ENCODE measurements at regions not wholly inside any gene's neighbourhood (a gene's known extent, or its start where the extent isn't known, plus 50 kb on each side); places are given as distances from the start of the nearest gene placed in this dataset.

DNA sequence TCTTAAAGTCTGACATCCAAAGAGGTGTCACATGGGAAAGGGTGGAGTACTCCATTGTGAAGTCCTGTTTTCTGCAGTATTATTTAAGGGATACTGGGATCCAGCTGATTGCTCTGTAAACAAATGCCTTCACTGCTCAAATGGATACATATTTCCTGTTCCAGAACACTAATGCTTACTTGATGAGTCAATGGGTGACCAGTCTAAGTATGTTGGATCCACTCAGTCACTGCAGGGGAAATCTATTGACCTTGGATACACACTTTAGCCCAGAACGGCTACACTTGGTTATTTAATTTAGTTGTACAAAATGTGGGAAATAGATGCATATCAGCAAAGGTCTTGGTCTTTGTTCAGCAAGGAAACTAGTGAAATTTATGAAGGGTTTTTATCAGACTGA, 261.4 kb downstream of the MAP2K4 start:
- Histone ChIP-seq H3K4me3 (no peak overlapping the region), H3K4me1 (no peaks in the 10 kb centered on the region), H3K27me3 (no peaks in the 10 kb centered on the region), H3K36me3 (no peaks in the 10 kb centered on the region), H3K9me3 (no peaks in the 10 kb centered on the region), H3K27ac (no peak overlapping the region)
- intact Hi-C loops (cut with DNase I) = no loop called here
- TF ChIP-seq CTCF (IDR thresholded peaks at IDR 0.05) = no peak
- TF ChIP-seq POLR2A (IDR thresholded peaks at IDR 0.05) = no peak
- DNase-seq = no peak
- WGBS, 2 donors = 44 to 53% methylated on average over 1 of the region's 1 CpG

DNA sequence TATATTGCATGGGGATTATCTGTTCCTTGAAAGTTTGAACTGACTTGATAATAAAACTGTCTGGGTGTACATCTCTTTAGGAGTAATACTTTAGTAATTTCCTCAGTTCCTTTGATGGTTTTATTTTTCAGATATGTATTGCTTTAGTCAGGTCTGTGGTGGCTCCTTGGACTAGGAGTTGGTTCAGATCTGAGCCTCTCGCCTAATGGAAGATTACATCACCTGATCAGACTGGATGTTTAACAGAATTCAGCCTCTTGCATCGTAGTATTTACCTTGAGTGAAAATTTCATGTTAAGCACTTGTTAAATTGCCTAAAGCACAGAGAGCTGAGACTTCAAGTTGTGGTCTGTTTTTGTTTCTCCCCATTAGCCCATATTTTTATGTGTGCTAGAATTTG, 267.3 kb downstream of the MAP2K4 start:
- WGBS, 2 donors = 27 to 38% methylated on average over 2 of the region's 2 CpGs
- H3K4me3 ChIP-seq = no peak overlapping the region
- TF ChIP-seq CTCF (IDR thresholded peaks at IDR 0.05) (no peak), POLR2A (IDR thresholded peaks at IDR 0.05) (no peak)

DNA sequence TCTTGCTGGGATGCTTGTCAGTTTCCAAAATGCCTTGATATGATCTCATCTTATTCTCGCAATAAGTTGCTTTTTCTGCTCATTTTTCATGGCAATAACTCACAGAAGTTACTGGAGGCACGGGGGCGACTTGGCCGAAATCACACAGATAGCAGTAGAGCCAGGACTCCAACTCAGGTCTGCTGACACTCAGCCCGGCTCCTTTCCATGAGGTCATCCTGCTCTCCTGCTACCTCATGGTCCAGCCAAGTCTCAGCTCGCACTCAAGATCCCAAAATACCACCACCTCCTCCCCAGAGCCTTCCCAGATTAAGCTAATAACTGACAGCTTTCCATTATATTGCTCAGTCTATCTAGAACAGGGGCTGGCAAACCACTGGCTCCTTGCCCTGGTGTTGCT, 269.5 kb downstream of the MAP2K4 start:
- WGBS, 2 donors = 68 to 80% methylated on average over 6 of the region's 6 CpGs
- H3K36me3 ChIP-seq = no peaks in the 10 kb centered on the region
- no peaks in the 10 kb centered on the region for H3K4me1 ChIP-seq
- no peak for DNase-seq
- no peak overlapping the region for H3K27ac ChIP-seq
- TF ChIP-seq POLR2A (IDR thresholded peaks at IDR 0.05) = no peak
- no peak for TF ChIP-seq CTCF (IDR thresholded peaks at IDR 0.05)
- no peaks in the 10 kb centered on the region for H3K9me3 ChIP-seq
- H3K27me3 ChIP-seq = no peaks in the 10 kb centered on the region
- intact Hi-C loops (cut with DNase I) = no loop called here
- H3K4me3 ChIP-seq = no peak overlapping the region

More for the DNA sequence above, 267.3 kb downstream of the MAP2K4 start:
- H3K9me3 ChIP-seq = no peaks in the 10 kb centered on the region
- DNase-seq = no peak
- intact Hi-C loops (cut with DNase I) = no loop called here
- no peaks in the 10 kb centered on the region for H3K4me1 ChIP-seq
- no peaks in the 10 kb centered on the region for H3K27me3 ChIP-seq
- H3K36me3 ChIP-seq = no peaks in the 10 kb centered on the region
- no peak overlapping the region for H3K27ac ChIP-seq

GRCh38 chr17:12296209-12296625, 275.5 kb downstream of the MAP2K4 start:
- intact Hi-C loops (cut with DNase I) = no loop called here
- WGBS, 2 donors = 29 to 43% methylated on average over 5 of the region's 5 CpGs
- TF ChIP-seq POLR2A (IDR thresholded peaks at IDR 0.05) (no peak), CTCF (IDR thresholded peaks at IDR 0.05) (no peak)
- Histone ChIP-seq H3K27ac (no peak overlapping the region), H3K27me3 (no peaks in the 10 kb centered on the region), H3K4me3 (no peak overlapping the region), H3K4me1 (no peaks in the 10 kb centered on the region), H3K9me3 (no peaks in the 10 kb centered on the region), H3K36me3 (no peaks in the 10 kb centered on the region)
- DNase-seq = no peak

- H3K27me3 ChIP-seq = no peaks in the 10 kb centered on the region
- intact Hi-C loops (cut with DNase I) = no loop called here
- no peak overlapping the region for H3K4me3 ChIP-seq
- TF ChIP-seq POLR2A (IDR thresholded peaks at IDR 0.05) = no peak
- TF ChIP-seq CTCF (IDR thresholded peaks at IDR 0.05) = no peak
- DNase-seq = no peak
- H3K4me1 ChIP-seq = no peaks in the 10 kb centered on the region
- no peak overlapping the region for H3K27ac ChIP-seq
- WGBS, 2 donors = 67 to 72% methylated on average over 4 of the region's 4 CpGs
- H3K9me3 ChIP-seq = no peaks in the 10 kb centered on the region
- H3K36me3 ChIP-seq = no peaks in the 10 kb centered on the region
Observed at GRCh38 chr17:12301551-12301950, 280.9 kb downstream of the MAP2K4 start.
